C4-2B (cell line): ENCODE measurements at regions not wholly inside any gene's neighbourhood (a gene's known extent, or its start where the extent isn't known, plus 50 kb on each side); places are given as distances from the start of the nearest gene placed in this dataset.

Source experiments
- H3K27ac ChIP-seq: fragments of 450-650 bp; 2 replicates; pipeline ENCODE4 v1.5.1; 2017
- ZFX ChIP-seq: fragments of 450-650 bp; IDR thresholded peaks from 2 replicates; pipeline ENCODE4 v1.6.1; 2017
- TF ChIP-seq, protein P1 (sequence below): fragments of 450-650 bp; conservative IDR thresholded peaks from 2 replicates; pipeline ENCODE4 v1.5.1; 2017; ENCODE audit warnings: mild to moderate bottlenecking

DNA sequence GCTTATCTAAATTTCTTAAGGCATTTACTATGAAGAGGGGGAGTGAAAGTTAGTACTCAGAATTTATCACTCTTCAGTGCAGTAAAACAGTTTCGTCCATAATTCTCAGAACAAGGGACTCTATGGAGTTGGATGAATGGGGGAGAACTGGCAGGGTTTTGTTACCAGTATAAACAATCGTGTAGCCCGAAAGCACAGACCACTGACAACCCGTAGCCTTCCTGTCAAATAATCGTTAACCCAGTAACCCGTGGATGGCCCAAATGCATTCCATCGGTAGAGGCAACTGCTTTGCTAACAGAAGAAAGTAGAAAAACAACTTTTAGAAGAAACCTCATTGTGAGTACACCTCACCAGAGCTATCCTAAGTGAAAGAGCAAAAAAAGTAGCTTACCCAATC is 583.9 kb downstream of the NXPH1 start:
- H3K27ac ChIP-seq, result no peak overlapping the region
- no peak for TF ChIP-seq ZFX

DNA sequence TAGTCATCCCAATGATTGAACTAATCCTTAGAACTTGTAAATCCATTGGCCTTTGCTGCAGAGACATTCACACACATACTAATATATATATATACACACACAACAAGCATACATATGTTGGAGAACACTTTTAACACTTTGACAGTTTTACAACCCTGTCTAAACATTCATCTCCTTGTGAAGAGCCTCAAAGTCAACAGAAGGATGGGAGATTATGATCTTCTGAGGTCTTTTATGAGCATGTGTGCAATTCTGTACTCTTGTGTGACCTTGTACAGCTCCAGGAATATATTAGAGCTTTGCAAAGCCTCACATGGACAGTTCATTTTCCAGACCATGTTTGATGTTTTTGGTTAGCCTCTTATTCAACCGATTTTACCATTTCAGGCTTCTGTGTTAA is 589.0 kb downstream of the NXPH1 start:
- H3K27ac ChIP-seq, result no peak overlapping the region
- TF ChIP-seq, protein P1, sequence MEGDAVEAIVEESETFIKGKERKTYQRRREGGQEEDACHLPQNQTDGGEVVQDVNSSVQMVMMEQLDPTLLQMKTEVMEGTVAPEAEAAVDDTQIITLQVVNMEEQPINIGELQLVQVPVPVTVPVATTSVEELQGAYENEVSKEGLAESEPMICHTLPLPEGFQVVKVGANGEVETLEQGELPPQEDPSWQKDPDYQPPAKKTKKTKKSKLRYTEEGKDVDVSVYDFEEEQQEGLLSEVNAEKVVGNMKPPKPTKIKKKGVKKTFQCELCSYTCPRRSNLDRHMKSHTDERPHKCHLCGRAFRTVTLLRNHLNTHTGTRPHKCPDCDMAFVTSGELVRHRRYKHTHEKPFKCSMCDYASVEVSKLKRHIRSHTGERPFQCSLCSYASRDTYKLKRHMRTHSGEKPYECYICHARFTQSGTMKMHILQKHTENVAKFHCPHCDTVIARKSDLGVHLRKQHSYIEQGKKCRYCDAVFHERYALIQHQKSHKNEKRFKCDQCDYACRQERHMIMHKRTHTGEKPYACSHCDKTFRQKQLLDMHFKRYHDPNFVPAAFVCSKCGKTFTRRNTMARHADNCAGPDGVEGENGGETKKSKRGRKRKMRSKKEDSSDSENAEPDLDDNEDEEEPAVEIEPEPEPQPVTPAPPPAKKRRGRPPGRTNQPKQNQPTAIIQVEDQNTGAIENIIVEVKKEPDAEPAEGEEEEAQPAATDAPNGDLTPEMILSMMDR, result no peak
- no peak for TF ChIP-seq ZFX

DNA sequence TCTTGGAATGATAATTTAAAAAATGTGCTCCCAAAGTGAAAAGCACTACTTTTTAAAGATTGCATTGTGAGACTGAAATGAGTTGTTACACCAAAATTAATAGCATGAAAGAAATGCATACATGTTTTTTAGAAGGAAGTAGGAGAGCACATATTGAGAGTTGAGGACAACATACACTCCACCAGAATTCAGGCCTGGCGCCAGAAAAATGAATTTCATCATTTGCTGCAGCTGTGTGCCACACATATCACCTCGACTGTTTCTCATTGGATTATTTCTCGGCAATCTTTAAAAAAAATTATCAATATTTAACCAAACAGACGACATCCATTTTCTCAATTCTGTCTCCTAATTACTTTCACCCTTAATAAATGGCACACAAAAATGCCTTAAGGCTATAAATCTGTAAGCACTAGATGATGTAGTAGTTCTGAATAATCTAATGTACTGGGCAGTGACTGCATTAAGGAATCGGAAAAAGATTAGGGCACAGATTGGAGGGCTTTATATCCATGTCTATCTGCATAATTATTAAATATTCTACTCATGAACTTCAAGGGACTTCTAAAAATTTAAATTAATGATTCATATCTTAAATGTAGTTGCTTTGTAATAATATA is 590.4 kb downstream of the NXPH1 start:
- TF ChIP-seq, protein P1, result no peak
- no peak for TF ChIP-seq ZFX
- H3K27ac ChIP-seq, result no peak overlapping the region

DNA sequence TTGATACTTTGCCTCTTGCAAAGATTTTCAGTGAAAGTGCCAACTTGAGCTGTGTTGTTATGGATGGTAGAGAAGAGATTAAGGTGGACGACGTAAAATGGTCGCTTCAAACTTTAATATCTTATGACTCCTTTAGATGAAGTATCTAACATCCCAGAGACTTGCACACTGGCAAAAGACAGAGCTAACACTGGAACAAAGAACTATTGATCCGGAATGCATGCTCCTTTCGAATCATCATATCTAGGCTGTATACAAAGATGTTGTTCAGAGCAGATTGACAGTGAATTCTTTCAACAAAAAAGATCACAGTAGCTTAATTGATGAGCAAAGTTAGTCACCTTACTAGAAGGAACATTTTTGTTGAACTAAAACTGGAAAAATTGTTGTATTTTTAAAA is 592.7 kb downstream of the NXPH1 start:
- no peak overlapping the region for H3K27ac ChIP-seq
- TF ChIP-seq, protein P1, result no peak
- no peak for TF ChIP-seq ZFX

DNA sequence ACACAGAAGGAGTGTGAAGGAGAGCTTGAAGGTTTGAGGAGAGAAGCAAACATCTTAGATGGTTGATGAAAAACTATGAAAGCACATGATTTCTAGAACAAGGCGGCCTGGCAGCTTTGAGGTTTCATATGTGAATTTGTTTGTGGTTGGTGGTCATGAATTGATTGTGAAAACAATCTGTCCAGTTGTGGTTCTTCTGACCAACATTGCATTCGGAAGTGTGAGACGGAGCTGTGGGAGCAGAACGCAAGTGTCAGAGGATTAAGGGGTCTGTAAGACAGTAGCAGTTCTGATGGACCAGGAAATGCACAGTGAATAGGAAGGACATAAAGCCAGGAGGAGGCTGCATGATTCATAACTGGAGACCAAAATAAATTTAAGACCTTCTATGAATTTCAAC is 594.6 kb downstream of the NXPH1 start:
- no peak overlapping the region for H3K27ac ChIP-seq
- TF ChIP-seq, protein P1, result no peak
- TF ChIP-seq ZFX, result no peak

DNA sequence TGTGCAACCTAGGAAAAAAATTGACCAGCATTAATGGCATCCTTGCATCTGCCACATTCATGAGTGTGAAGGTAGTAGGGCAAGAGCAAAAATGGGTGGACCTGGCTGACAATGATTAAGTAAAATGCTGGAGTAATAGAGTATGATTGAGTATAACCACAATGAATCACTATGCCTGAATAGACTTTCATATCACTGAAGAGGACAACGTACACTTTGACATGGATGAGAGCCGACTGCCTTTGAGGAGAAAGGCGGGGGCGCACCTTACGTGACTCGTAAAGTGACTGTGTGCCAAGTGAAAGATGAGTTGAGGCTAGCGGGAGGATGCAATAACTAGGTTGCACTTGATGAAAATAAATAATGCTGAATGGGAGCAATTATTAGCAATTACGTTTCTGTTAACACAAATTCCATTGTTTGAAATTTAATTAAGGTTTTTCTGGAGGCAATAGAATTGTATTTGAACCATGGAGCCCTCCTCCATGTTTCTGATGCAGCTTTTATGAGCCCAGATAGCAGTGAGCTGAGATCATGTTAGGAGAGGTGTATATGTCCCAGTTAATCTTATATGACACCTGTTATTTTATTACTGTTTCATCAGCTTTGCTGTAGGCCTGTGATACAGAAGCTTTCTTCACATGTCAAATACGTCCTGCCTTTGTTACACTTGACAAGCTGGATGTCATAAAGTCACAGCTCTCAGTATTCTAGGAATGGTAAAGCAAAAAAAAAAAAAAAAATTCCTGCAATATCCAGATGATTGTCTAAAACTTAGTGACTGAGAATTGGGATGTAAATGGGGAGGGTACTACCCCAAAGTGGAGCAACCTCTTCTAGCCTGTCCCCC is 596.5 kb downstream of the NXPH1 start:
- TF ChIP-seq, protein P1, result no peak
- TF ChIP-seq ZFX, result no peak
- H3K27ac ChIP-seq, result no peak overlapping the region

DNA sequence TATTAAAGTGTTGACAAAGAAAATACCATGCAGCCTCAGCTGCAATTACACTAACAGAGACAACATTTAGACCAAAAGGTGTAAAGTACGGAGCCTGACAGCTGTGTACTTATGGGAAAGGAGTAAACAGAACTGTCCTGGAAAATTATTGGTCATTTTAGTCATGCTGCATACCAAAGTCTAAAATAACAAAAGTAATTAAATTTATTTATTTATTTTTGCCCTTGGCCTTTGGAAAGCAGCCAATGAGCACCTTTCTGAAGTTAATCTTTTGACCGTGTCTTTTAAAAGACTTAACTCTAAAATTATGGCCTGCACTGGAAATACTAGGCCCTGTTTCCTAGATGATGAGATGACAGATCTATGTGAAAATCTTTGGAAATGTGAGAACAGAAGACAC is 597.6 kb downstream of the NXPH1 start:
- TF ChIP-seq, protein P1, result no peak
- no peak for TF ChIP-seq ZFX
- no peak overlapping the region for H3K27ac ChIP-seq
